HepG2 (cell line): ENCODE measurements at regions not wholly inside any gene's neighbourhood (a gene's known extent, or its start where the extent isn't known, plus 50 kb on each side); places are given as distances from the start of the nearest gene placed in this dataset.

ENCODE experiments used
- ATAC-seq: fragments of 200-7000 bp; cut with Tn5 transposase; 3 replicates; pipeline ENCODE4 v1.9.1; 2020; ENCODE audit warnings: mild to moderate bottlenecking, moderate library complexity
- BruUV-seq: library from RNA; stranded (reverse); fragments of 400-500 nt; replicated peaks from 2 replicates; lab custom pipeline; 2021; lab: Mats Ljungman, UMichigan
- CTCF ChIA-PET: fragments of 300-600 bp; formaldehyde crosslinking; extraction: SDS; loops from one replicate; lab custom pipeline; 2021; ENCODE audit warnings: low total read pairs, inconsistent platforms, low intra/inter-chr PET ratio; lab: Yijun Ruan, JAX
- POLR2A ChIA-PET: fragments of 350-600 bp; sonication (Branson Sonifier 250); formaldehyde crosslinking; loops from one replicate; lab custom pipeline; 2020; ENCODE audit warnings: antibody characterized with exemption, inconsistent platforms; lab: Yijun Ruan, JAX
- DNase-seq: peaks from one replicate; pipeline ENCODE4 v3.0.0-alpha.2; 2015; ENCODE audit warnings: low spot score
- FAIRE-seq: peaks from 3 replicates; lab custom pipeline; 2011; peaks lifted over from hg19 to GRCh38; lab: Jason Lieb, UNC
- H2AFZ ChIP-seq: one replicate; pipeline ENCODE4 v1.6.1; 2011; ENCODE audit warnings: low read length, inconsistent platforms
- H3K27ac ChIP-seq: fragments of 300-600 bp; 3 replicates; pipeline ENCODE4 v1.8.0; 2011; ENCODE audit warnings: mixed run types, mild to moderate bottlenecking, mixed read lengths, low read length, inconsistent platforms; ENCODE audit not compliant: insufficient read depth; ENCODE audit errors: extremely low read length
- H3K27me3 ChIP-seq, 2 experiments: fragments of 200-600 bp in 1 of 2; 2 replicates in 1 of 2; 3 replicates in 1 of 2; pipeline versions ENCODE4 v1.6.0 to v1.8.0; 2011; ENCODE audit warnings: low read length in 2 of 2, mild to moderate bottlenecking in 2 of 2, moderate library complexity in 2 of 2, inconsistent platforms in 1 of 2; ENCODE audit not compliant: insufficient read depth in 2 of 2, control insufficient read depth in 1 of 2
- H3K36me3 ChIP-seq, 2 experiments: fragments of 200-600 bp in 1 of 2; replicated peaks in 1 of 2; 2 replicates in 1 of 2; 3 replicates in 1 of 2; pipeline versions ENCODE4 v1.5.1 to v1.8.0; 2011; ENCODE audit warnings: low read length in 2 of 2, inconsistent platforms in 1 of 2; ENCODE audit not compliant: insufficient read depth in 2 of 2, control insufficient read depth in 1 of 2
- H3K4me1 ChIP-seq: 2 replicates; pipeline ENCODE4 v1.5.1; 2012; ENCODE audit warnings: low read length, inconsistent platforms; ENCODE audit not compliant: insufficient read depth
- H3K4me2 ChIP-seq: 2 replicates; pipeline ENCODE4 v1.6.0; 2011; ENCODE audit warnings: low read depth, low read length, inconsistent platforms
- H3K4me3 ChIP-seq, 3 experiments: fragments of 200-600 bp in 1 of 3; sonication (generic), shearing (Covaris generic) in 1 of 3; replicated peaks in 1 of 3; 2 replicates each; pipeline ENCODE4 v1.5.1; 2011 to 2016; ENCODE audit warnings: low read length in 3 of 3, inconsistent platforms in 2 of 3, low read depth in 2 of 3, mild to moderate bottlenecking in 2 of 3, control low read depth in 1 of 3, mixed read lengths in 1 of 3; ENCODE audit not compliant: insufficient read depth in 1 of 3
- H3K79me2 ChIP-seq: one replicate; pipeline ENCODE4 v1.6.1; 2011; ENCODE audit warnings: low read length, inconsistent platforms; ENCODE audit not compliant: insufficient read depth
- H3K9ac ChIP-seq: 2 replicates; pipeline ENCODE4 v1.6.0; 2011; ENCODE audit warnings: mild to moderate bottlenecking, low read depth, low read length, inconsistent platforms; ENCODE audit not compliant: insufficient read depth
- H3K9me3 ChIP-seq: 2 replicates; pipeline ENCODE4 v1.5.1; 2012; ENCODE audit warnings: mild to moderate bottlenecking, low read length
- H4K20me1 ChIP-seq: 2 replicates; pipeline ENCODE4 v1.6.0; 2011; ENCODE audit warnings: inconsistent platforms, mild to moderate bottlenecking, low read length, moderate library complexity; ENCODE audit not compliant: insufficient read depth
- ARID3A ChIP-seq: IDR thresholded peaks from 2 replicates; pipeline ENCODE4 v1.6.1; 2012; ENCODE audit warnings: low read depth, low read length, improper control_type of control experiment
- ATF1 ChIP-seq: IDR thresholded peaks from 2 replicates; pipeline ENCODE4 v1.6.1; 2016; ENCODE audit warnings: mild to moderate bottlenecking, control low read depth
- HMGXB4 ChIP-seq, 2 experiments: sonication (generic) in 1 of 2; formaldehyde crosslinking in 1 of 2; IDR thresholded peaks; 2 replicates each; pipeline versions ENCODE4 v1.4.0 to v1.6.1; 2018 to 2020; ENCODE audit warnings: missing genetic modification reagents in 2 of 2, borderline replicate concordance in 1 of 2, low read depth in 1 of 2, mild to moderate bottlenecking in 1 of 2, missing biosample characterization in 1 of 2
- KLF6 ChIP-seq: IDR thresholded peaks from 2 replicates; pipeline ENCODE4 v1.8.0; 2016; ENCODE audit warnings: missing biosample characterization, missing genetic modification reagents
- MAFF ChIP-seq: IDR thresholded peaks from 2 replicates; pipeline ENCODE4 v1.6.1; 2011; ENCODE audit warnings: low read depth, low read length, improper control_type of control experiment
- NONO ChIP-seq, 2 experiments: fragments of 450-650 bp in 1 of 2; sonication (generic) in 1 of 2; formaldehyde crosslinking in 1 of 2; IDR thresholded peaks in 1 of 2; conservative IDR thresholded peaks in 1 of 2; 2 replicates each; pipeline versions ENCODE4 v1.6.1 to v1.8.0; 2017 to 2022; ENCODE audit warnings: mild to moderate bottlenecking in 1 of 2, missing genetic modification reagents in 1 of 2, moderate library complexity in 1 of 2
- RELA ChIP-seq: sonication (generic); formaldehyde crosslinking; IDR thresholded peaks from 2 replicates; pipeline ENCODE4 v1.4.0; 2020; ENCODE audit warnings: missing genetic modification reagents
- REPIN1 ChIP-seq: sonication (generic); formaldehyde crosslinking; IDR thresholded peaks from 2 replicates; pipeline ENCODE4 v1.8.0; 2022; ENCODE audit warnings: missing genetic modification reagents, low read depth, mild to moderate bottlenecking, borderline replicate concordance
- SP2 ChIP-seq: sonication (generic); formaldehyde crosslinking; IDR thresholded peaks from 2 replicates; pipeline ENCODE4 v1.5.1; 2020; ENCODE audit warnings: mild to moderate bottlenecking, missing genetic modification reagents
- THYN1 ChIP-seq: sonication (generic); formaldehyde crosslinking; IDR thresholded peaks from 2 replicates; pipeline ENCODE4 v1.8.1; 2023; ENCODE audit warnings: low read depth, mild to moderate bottlenecking, moderate library complexity, missing genetic modification reagents, borderline replicate concordance
- YY1 ChIP-seq: IDR thresholded peaks from 2 replicates; pipeline ENCODE4 v1.6.1; 2011; ENCODE audit warnings: low read length, low read depth, moderate library complexity, mild to moderate bottlenecking; ENCODE audit not compliant: insufficient read depth, insufficient replicate concordance
- ZEB1 ChIP-seq: IDR thresholded peaks from 2 replicates; pipeline ENCODE4 v1.6.1; 2012; ENCODE audit warnings: mild to moderate bottlenecking, low read depth, inconsistent platforms; ENCODE audit not compliant: insufficient replicate concordance
- ZNF678 ChIP-seq: sonication (generic); formaldehyde crosslinking; IDR thresholded peaks from 2 replicates; pipeline ENCODE4 v1.4.0; 2020; ENCODE audit warnings: mild to moderate bottlenecking, missing genetic modification reagents
- WGBS: methylation state at CpG from one replicate; pipeline ENCODE4 v1.1.6; 2017; ENCODE audit warnings: low lambda C conversion rate; 5-methylcytosine and 5-hydroxymethylcytosine counted together
- in situ Hi-C: cut with HindIII; loops from 2 replicates; pipeline ENCODE4 v1.10.0; 2017; ENCODE audit warnings: low pct_unique_long_range_greater_than_20kb; ENCODE audit not compliant: extremely low pct_ligation_motif_present
- intact Hi-C: fragments of 100-400 bp; cut with micrococcal nuclease; formaldehyde crosslinking; loops from one replicate; pipeline ENCODE4 v1.10.0; 2022; ENCODE audit not compliant: unreplicated experiment
- TF ChIP-seq, protein P1 (sequence below): sonication (generic); formaldehyde crosslinking; IDR thresholded peaks from 2 replicates; pipeline ENCODE4 v1.8.1; 2023; ENCODE audit warnings: mild to moderate bottlenecking, missing genetic modification reagents
- TF ChIP-seq, protein P2 (sequence below): IDR thresholded peaks from 2 replicates; pipeline ENCODE4 v1.6.1; 2016; ENCODE audit warnings: missing biosample characterization, missing genetic modification reagents, low read depth

DNA sequence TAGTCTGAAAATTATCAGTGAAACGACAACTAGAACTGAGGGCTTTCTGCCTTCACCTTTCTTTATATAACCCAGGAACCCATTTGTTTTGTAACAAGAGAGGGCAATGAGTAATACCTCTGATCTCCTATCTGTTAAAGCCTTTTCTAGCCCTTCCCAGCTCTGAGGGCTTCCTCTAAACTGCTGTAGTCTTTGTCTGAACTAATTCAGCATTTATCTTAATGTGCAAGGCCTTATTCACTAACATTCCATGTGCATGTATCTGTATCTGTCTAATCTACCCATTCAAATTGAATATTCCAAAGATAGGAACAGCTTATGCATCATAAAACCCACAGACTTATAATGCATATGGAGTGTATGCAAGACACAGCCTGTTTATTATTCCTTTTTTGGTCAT is 167.1 kb downstream of the LYPLAL1 start:
- no peak for FAIRE-seq
- no peaks in the 10 kb centered on the region for H3K36me3 ChIP-seq
- no peak overlapping the region for H3K27ac ChIP-seq
- no peaks in the 10 kb centered on the region for H3K27me3 ChIP-seq
- H3K4me3 ChIP-seq = no peak overlapping the region
- H3K4me2 ChIP-seq = no peak overlapping the region
- CTCF ChIA-PET = no interaction called here
- no peaks in the 10 kb centered on the region for H3K4me1 ChIP-seq
- TF ChIP-seq THYN1 (CRISPR knock-in tag) (no peak), HMGXB4 (CRISPR knock-in tag; IDR thresholded peaks at IDR 0.05; ENCODE audit: borderline replicate concordance in 1 of 2, low read depth in 1 of 2) (no peak), REPIN1 (no peak), ATF1 (CRISPR knock-in tag) (no peak), ZEB1 (no peak), MAFF (no peak), RELA (CRISPR knock-in tag) (no peak), SP2 (no peak), KLF6 (CRISPR knock-in tag) (no peak), ARID3A (no peak), YY1 (no peak), ZNF678 (CRISPR knock-in tag) (no peak), NONO (IDR thresholded peaks at IDR 0.05) (no peak), NONO (CRISPR knock-in tag; conservative IDR thresholded peaks at IDR 0.05) (no peak)
- TF ChIP-seq, protein P1, sequence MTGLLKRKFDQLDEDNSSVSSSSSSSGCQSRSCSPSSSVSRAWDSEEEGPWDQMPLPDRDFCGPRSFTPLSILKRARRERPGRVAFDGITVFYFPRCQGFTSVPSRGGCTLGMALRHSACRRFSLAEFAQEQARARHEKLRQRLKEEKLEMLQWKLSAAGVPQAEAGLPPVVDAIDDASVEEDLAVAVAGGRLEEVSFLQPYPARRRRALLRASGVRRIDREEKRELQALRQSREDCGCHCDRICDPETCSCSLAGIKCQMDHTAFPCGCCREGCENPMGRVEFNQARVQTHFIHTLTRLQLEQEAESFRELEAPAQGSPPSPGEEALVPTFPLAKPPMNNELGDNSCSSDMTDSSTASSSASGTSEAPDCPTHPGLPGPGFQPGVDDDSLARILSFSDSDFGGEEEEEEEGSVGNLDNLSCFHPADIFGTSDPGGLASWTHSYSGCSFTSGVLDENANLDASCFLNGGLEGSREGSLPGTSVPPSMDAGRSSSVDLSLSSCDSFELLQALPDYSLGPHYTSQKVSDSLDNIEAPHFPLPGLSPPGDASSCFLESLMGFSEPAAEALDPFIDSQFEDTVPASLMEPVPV (CRISPR knock-in tag) = no peak
- TF ChIP-seq, protein P2, sequence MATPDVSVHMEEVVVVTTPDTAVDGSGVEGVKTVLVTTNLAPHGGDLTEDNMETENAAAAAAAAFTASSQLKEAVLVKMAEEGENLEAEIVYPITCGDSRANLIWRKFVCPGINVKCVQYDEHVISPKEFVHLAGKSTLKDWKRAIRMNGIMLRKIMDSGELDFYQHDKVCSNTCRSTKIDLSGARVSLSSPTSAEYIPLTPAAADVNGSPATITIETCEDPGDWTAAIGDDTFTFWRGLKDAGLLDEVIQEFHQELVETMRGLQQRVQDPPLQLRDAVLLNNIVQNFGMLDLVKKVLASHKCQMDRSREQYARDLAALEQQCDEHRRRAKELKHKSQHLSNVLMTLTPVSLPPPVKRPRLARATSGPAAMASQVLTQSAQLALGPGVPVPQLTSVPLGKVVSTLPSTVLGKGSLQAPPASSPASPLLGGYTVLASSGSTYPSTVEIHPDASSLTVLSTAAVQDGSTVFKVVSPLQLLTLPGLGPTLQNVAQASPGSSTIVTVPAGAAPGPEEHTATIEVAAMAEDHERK = no peak
- TF ChIP-seq, all 625 proteins: peak for 0
- Histone ChIP-seq H3K9me3 (peaks cover 7% of the 10 kb centered on the region), H4K20me1 (no peaks in the 10 kb centered on the region), H2AFZ (no peak overlapping the region), H3K79me2 (no peaks in the 10 kb centered on the region), H3K9ac (no peak overlapping the region)
- POLR2A ChIA-PET = no interaction called here
- no TSS peak for BruUV-seq
- 41% methylated on average over 1 of the region's 1 CpG for WGBS
- ATAC-seq = no peak
- in situ Hi-C loops (no loop called here), intact Hi-C loops (no loop called here)
- no peak for DNase-seq
